ENCODE measurements at regions not wholly inside any gene's neighbourhood (a gene's known extent, or its start where the extent isn't known, plus 50 kb on each side); places are given as distances from the start of the nearest gene placed in this dataset.

DNA sequence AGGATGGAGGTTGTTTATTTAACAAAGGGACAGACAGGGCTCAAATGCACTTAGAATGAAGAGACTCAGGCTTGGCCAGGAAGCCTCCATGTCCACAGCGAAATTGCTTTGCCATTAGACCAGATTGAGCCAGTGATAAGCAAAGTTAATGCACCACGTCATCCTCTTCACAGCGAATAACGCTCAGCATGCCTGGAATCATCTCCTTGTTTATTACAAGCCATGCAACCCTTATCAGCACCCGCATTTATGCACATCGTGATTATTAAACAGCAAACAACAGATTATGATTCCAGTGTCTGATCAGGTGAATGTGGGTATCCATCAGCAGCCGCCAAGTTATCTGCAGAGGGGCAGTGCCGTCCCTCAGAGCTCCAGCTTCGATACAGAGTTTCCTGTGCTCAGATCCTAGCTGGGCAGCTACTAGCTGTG lies 175.0 kb upstream of the TMEM132C start:
- no peak for TF ChIP-seq EZH2 (IDR thresholded peaks at IDR 0.05; ENCODE audit: insufficient read depth, poor library complexity, severe bottlenecking)
- no peak for TF ChIP-seq EZH2phosphoT487 (IDR thresholded peaks at IDR 0.05; ENCODE audit: insufficient read depth, low read depth)

Data from GM23248 (cell line).